PC-9 (cell line): ENCODE measurements at regions not wholly inside any gene's neighbourhood (a gene's known extent, or its start where the extent isn't known, plus 50 kb on each side); places are given as distances from the start of the nearest gene placed in this dataset.

ENCODE experiments used
- EZH2 ChIP-seq: fragments of 200-600 bp; sonication (generic); IDR thresholded peaks from 2 replicates; pipeline ENCODE4 v1.8.0; 2017; ENCODE audit warnings: antibody characterized with exemption, low read depth
- TF ChIP-seq, protein P1 (sequence below): fragments of 200-600 bp; sonication (generic); conservative IDR thresholded peaks from 2 replicates; pipeline ENCODE4 v1.6.1; 2017; ENCODE audit warnings: mixed run types, antibody characterized with exemption, mild to moderate bottlenecking, moderate library complexity

DNA sequence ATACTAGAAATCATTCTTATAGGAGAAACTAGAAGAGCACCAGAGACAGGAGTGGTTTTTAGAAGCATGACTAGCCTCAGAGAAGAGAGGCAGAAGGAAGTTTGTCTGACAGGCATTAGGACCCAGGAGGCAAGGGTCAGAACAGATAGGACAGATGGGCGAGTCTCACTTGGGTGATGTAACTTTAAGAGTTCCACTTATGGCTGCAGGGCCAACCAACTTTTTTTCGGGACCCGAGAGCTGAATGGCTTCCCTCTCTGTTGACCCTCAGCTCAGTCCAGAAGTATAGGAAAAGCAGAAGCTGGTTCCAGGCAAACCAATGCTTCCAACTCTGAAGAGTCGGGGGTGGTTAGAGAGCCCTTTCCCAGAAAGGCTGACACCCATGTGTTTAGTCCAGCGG, 136.6 kb upstream of the SETMAR start:
- TF ChIP-seq, protein P1, sequence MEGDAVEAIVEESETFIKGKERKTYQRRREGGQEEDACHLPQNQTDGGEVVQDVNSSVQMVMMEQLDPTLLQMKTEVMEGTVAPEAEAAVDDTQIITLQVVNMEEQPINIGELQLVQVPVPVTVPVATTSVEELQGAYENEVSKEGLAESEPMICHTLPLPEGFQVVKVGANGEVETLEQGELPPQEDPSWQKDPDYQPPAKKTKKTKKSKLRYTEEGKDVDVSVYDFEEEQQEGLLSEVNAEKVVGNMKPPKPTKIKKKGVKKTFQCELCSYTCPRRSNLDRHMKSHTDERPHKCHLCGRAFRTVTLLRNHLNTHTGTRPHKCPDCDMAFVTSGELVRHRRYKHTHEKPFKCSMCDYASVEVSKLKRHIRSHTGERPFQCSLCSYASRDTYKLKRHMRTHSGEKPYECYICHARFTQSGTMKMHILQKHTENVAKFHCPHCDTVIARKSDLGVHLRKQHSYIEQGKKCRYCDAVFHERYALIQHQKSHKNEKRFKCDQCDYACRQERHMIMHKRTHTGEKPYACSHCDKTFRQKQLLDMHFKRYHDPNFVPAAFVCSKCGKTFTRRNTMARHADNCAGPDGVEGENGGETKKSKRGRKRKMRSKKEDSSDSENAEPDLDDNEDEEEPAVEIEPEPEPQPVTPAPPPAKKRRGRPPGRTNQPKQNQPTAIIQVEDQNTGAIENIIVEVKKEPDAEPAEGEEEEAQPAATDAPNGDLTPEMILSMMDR, result no peak
- no peak for TF ChIP-seq EZH2
